Skeletal muscle tissue (tissue), 3 donors: ENCODE measurements at regions not wholly inside any gene's neighbourhood (a gene's known extent, or its start where the extent isn't known, plus 50 kb on each side); places are given as distances from the start of the nearest gene placed in this dataset.
"Not testable (repeated sequence)": the region's sequence is repeated elsewhere in the genome, so short reads cannot be mapped to it uniquely, and the experiment has no call there.

Experiments used
- H3K27ac ChIP-seq: one replicate; pipeline ENCODE4 v1.7.0; 2013; ENCODE audit warnings: mild to moderate bottlenecking, low read depth, low read length, inconsistent platforms
- H3K27me3 ChIP-seq, 3 donors: one replicate each; pipeline ENCODE4 v1.7.0; 2013; ENCODE audit warnings: low read length in 3 of 3; ENCODE audit not compliant: control insufficient read depth in 3 of 3, insufficient read depth in 3 of 3
- H3K36me3 ChIP-seq, 3 donors: one replicate each; pipeline ENCODE4 v1.7.0; 2013; ENCODE audit warnings: low read length in 3 of 3; ENCODE audit not compliant: control insufficient read depth in 3 of 3, insufficient read depth in 3 of 3
- H3K4me1 ChIP-seq, 3 donors: one replicate each; pipeline ENCODE4 v1.7.0; 2013; ENCODE audit warnings: low read length in 3 of 3, mild to moderate bottlenecking in 3 of 3; ENCODE audit not compliant: control insufficient read depth in 3 of 3, insufficient read depth in 3 of 3
- H3K4me3 ChIP-seq, 3 donors: one replicate each; pipeline ENCODE4 v1.7.0; 2013; ENCODE audit warnings: low read length in 3 of 3
- H3K9ac ChIP-seq, 3 donors: one replicate each; pipeline ENCODE4 v1.7.0; 2013; ENCODE audit warnings: low read length in 3 of 3, mild to moderate bottlenecking in 3 of 3, moderate library complexity in 2 of 3, low read depth in 1 of 3
- H3K9me3 ChIP-seq, 3 donors: one replicate each; pipeline ENCODE4 v1.7.0; 2013; ENCODE audit warnings: low read length in 3 of 3; ENCODE audit not compliant: control insufficient read depth in 3 of 3
- donor health status: Osteomylitis.

- H3K4me3 ChIP-seq, result no peak overlapping the region
- no peak overlapping the region for H3K27ac ChIP-seq
- no peak overlapping the region for H3K9ac ChIP-seq
- H3K27me3 ChIP-seq, result no peaks in the 10 kb centered on the region
- no peaks in the 10 kb centered on the region for H3K36me3 ChIP-seq
- H3K4me1 ChIP-seq, result no peaks in the 10 kb centered on the region
- H3K9me3 ChIP-seq, result no peaks in the 10 kb centered on the region
Measured at GRCh38 chr6:120303527-120303926, 954.0 kb upstream of the MAN1A1 start.

GRCh38 chr6:120302041-120302440, 952.5 kb upstream of the MAN1A1 start:
- no peaks in the 10 kb centered on the region for H3K9me3 ChIP-seq
- no peaks in the 10 kb centered on the region for H3K27me3 ChIP-seq
- no peak overlapping the region for H3K4me3 ChIP-seq
- no peaks in the 10 kb centered on the region for H3K36me3 ChIP-seq
- H3K27ac ChIP-seq, result no peak overlapping the region
- no peak overlapping the region for H3K9ac ChIP-seq
- H3K4me1 ChIP-seq, result no peaks in the 10 kb centered on the region

GRCh38 chr6:120290964-120291363, 941.4 kb upstream of the MAN1A1 start:
- no peak overlapping the region for H3K27ac ChIP-seq
- H3K4me1 ChIP-seq, result no peaks in the 10 kb centered on the region
- no peak overlapping the region for H3K4me3 ChIP-seq
- no peaks in the 10 kb centered on the region for H3K36me3 ChIP-seq
- no peak overlapping the region for H3K9ac ChIP-seq
- no peaks in the 10 kb centered on the region for H3K27me3 ChIP-seq
- no peaks in the 10 kb centered on the region for H3K9me3 ChIP-seq

GRCh38 chr6:120282005-120282404, 932.4 kb upstream of the MAN1A1 start:
- Histone ChIP-seq H3K9ac (no peak overlapping the region), H3K27me3 (no peaks in the 10 kb centered on the region), H3K36me3 (no peaks in the 10 kb centered on the region), H3K4me3 (no peak overlapping the region), H3K4me1 (no peaks in the 10 kb centered on the region), H3K27ac (no peak overlapping the region), H3K9me3 (no peaks in the 10 kb centered on the region)

GRCh38 chr6:120279466-120280167, 930.1 kb upstream of the MAN1A1 start:
- H3K4me3 ChIP-seq, result no peak overlapping the region
- no peak overlapping the region for H3K27ac ChIP-seq
- H3K4me1 ChIP-seq, result no peaks in the 10 kb centered on the region
- no peaks in the 10 kb centered on the region for H3K27me3 ChIP-seq
- no peaks in the 10 kb centered on the region for H3K36me3 ChIP-seq
- H3K9me3 ChIP-seq, result no peaks in the 10 kb centered on the region
- H3K9ac ChIP-seq, result no peak overlapping the region

- no peak overlapping the region for H3K27ac ChIP-seq
- no peaks in the 10 kb centered on the region for H3K27me3 ChIP-seq
- H3K4me3 ChIP-seq, result no peak overlapping the region
- H3K36me3 ChIP-seq, result no peaks in the 10 kb centered on the region
- H3K4me1 ChIP-seq, result no peaks in the 10 kb centered on the region
- no peaks in the 10 kb centered on the region for H3K9me3 ChIP-seq
- no peak overlapping the region for H3K9ac ChIP-seq
Measured at GRCh38 chr6:120278689-120279396, 929.3 kb upstream of the MAN1A1 start.

- Histone ChIP-seq H3K27ac (no peak overlapping the region), H3K4me3 (no peak overlapping the region), H3K4me1 (no peaks in the 10 kb centered on the region), H3K36me3 (no peaks in the 10 kb centered on the region), H3K27me3 (no peaks in the 10 kb centered on the region), H3K9ac (no peak overlapping the region), H3K9me3 (peaks cover 0 to 2% (median 2%) of the 10 kb centered on the region in 3 donors)
Measured at GRCh38 chr6:120274547-120274946, 925.0 kb upstream of the MAN1A1 start.

- Histone ChIP-seq H3K36me3 (no peaks in the 10 kb centered on the region), H3K9ac (no peak overlapping the region), H3K9me3 (peaks cover 0 to 2% (median 2%) of the 10 kb centered on the region in 3 donors), H3K4me1 (no peaks in the 10 kb centered on the region), H3K27me3 (no peaks in the 10 kb centered on the region), H3K4me3 (no peak overlapping the region), H3K27ac (no peak overlapping the region)
Measured at GRCh38 chr6:120273411-120273810, 923.9 kb upstream of the MAN1A1 start.

GRCh38 chr6:120272038-120272437, 922.5 kb upstream of the MAN1A1 start:
- Histone ChIP-seq H3K9me3 (peaks cover 0 to 2% (median 2%) of the 10 kb centered on the region in 3 donors), H3K27ac (no peak overlapping the region), H3K27me3 (no peaks in the 10 kb centered on the region), H3K36me3 (no peaks in the 10 kb centered on the region), H3K4me1 (no peaks in the 10 kb centered on the region), H3K9ac (no peak overlapping the region), H3K4me3 (no peak overlapping the region)

- not testable (repeated sequence) for H3K36me3 ChIP-seq, H3K27me3 ChIP-seq, H3K9me3 ChIP-seq, H3K4me1 ChIP-seq, H3K27ac ChIP-seq, H3K9ac ChIP-seq, H3K4me3 ChIP-seq
Measured at GRCh38 chr6:120268256-120268655, 918.7 kb upstream of the MAN1A1 start.
